ENCODE measurements at regions not wholly inside any gene's neighbourhood (a gene's known extent, or its start where the extent isn't known, plus 50 kb on each side); places are given as distances from the start of the nearest gene placed in this dataset.

- TF ChIP-seq EZH2phosphoT487 (conservative IDR thresholded peaks at IDR 0.05; ENCODE audit: low read length) (no peak), CTCF (IDR thresholded peaks at IDR 0.05; ENCODE audit: insufficient read depth, low read length, poor library complexity, severe bottlenecking) (no peak)
Measured at GRCh38 chr7:41567031-41567730, 135.7 kb downstream of the INHBA start.

All from SU-DHL-6 (cell line).